ENCODE measurements at regions not wholly inside any gene's neighbourhood (a gene's known extent, or its start where the extent isn't known, plus 50 kb on each side); places are given as distances from the start of the nearest gene placed in this dataset.

DNA sequence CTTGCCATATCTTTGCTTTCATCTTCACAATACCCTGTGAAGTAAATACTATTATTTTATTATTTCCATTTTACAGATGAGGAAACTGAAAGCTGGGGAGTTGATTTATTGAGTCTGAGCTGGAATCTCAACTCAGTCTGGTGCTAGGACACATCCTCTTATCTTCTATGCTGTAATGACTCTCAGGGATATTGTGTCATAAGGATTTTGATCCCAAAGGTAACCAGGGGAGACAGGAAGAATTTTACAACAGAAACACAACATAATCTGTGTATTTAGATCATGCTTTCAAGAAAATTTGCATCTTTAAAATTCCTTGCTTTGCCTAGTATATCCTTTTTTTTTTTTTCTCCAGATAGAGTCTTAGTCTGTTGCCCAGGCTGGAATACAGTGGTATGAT lies 123.3 kb upstream of the BTG1 start:
- no peak for TF ChIP-seq RCOR1 (conservative IDR thresholded peaks at IDR 0.05; ENCODE audit: low read depth, low read length)
- TF ChIP-seq SP1 (IDR thresholded peaks at IDR 0.05; ENCODE audit: low read depth, low read length): no peak
- TF ChIP-seq, protein P1, sequence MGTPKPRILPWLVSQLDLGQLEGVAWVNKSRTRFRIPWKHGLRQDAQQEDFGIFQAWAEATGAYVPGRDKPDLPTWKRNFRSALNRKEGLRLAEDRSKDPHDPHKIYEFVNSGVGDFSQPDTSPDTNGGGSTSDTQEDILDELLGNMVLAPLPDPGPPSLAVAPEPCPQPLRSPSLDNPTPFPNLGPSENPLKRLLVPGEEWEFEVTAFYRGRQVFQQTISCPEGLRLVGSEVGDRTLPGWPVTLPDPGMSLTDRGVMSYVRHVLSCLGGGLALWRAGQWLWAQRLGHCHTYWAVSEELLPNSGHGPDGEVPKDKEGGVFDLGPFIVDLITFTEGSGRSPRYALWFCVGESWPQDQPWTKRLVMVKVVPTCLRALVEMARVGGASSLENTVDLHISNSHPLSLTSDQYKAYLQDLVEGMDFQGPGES (IDR thresholded peaks at IDR 0.05): no peak
- TF ChIP-seq, protein P2, sequence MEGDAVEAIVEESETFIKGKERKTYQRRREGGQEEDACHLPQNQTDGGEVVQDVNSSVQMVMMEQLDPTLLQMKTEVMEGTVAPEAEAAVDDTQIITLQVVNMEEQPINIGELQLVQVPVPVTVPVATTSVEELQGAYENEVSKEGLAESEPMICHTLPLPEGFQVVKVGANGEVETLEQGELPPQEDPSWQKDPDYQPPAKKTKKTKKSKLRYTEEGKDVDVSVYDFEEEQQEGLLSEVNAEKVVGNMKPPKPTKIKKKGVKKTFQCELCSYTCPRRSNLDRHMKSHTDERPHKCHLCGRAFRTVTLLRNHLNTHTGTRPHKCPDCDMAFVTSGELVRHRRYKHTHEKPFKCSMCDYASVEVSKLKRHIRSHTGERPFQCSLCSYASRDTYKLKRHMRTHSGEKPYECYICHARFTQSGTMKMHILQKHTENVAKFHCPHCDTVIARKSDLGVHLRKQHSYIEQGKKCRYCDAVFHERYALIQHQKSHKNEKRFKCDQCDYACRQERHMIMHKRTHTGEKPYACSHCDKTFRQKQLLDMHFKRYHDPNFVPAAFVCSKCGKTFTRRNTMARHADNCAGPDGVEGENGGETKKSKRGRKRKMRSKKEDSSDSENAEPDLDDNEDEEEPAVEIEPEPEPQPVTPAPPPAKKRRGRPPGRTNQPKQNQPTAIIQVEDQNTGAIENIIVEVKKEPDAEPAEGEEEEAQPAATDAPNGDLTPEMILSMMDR (IDR thresholded peaks at IDR 0.05 in 2 of 3, conservative IDR thresholded peaks at IDR 0.05 in 1 of 3; ENCODE audit: control insufficient read depth in 2 of 3, extremely low read depth in 1 of 3, insufficient read depth in 1 of 3, low read depth in 3 of 3, low read length in 3 of 3): no peak
- no peak for TF ChIP-seq SREBF2 (IDR thresholded peaks at IDR 0.05; ENCODE audit: low read length)
- no peak for TF ChIP-seq POLR2A (IDR thresholded peaks at IDR 0.05; ENCODE audit: low read depth, low read length)
- no peak for TF ChIP-seq SIN3A (IDR thresholded peaks at IDR 0.05; ENCODE audit: low read depth, low read length)
- TF ChIP-seq EP300 (IDR thresholded peaks at IDR 0.05; ENCODE audit: borderline replicate concordance in 1 of 2, control insufficient read depth in 1 of 2, low read depth in 2 of 2, low read length in 2 of 2): no peak

Measured in GM12878 (cell line).